Epidermal melanocyte (primary cell): ENCODE measurements at regions not wholly inside any gene's neighbourhood (a gene's known extent, or its start where the extent isn't known, plus 50 kb on each side); places are given as distances from the start of the nearest gene placed in this dataset.
A peak's percentile ranks its signal among the peaks of the same experiment; 100 is the strongest.

Source experiments
- DNase-seq: peaks from one replicate; pipeline ENCODE4 v3.0.0; 2011; ENCODE audit warnings: low spot score; ENCODE audit not compliant: insufficient read length

DNA sequence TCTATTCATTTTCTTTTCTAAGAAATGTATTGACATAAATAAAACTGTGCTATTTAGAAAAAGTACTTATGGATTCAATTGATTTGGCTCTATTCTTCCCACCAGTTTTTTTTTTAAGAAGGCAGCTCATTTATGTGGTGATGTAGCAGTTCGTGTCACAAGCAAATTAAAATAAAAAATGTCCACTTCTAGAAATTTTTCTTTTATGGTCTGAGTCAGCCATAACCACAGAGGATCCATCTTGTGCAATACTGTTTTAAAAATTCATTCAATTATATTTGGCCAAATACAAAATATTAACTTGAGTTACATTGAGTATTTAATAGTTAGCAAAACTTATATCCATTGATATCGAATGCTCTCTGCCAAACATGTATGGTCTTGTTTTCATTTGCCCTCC is 207.9 kb upstream of the FAT1 start:
- no peak for DNase-seq

DNA sequence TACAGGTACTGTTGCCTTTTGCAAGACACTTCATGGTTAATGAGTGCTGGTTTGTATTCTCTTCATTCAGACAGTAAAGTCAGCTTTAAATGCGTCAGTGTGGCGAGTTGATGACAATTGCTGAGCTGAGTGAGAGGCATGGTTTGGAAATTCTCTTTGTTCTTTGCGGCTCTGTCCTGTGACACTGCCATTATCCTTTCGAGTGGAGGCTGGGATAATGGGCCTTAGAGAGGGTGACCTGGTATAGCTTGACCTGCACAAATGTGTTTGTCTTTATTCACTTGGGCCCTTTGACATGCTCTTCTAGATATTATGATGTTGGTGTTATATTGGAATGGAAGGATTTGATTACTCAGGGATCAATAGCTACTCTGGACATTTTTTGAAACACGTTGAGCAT is 208.5 kb upstream of the FAT1 start:
- DNase-seq: no peak

GRCh38 chr4:186932631-186933187 is 209.1 kb upstream of the FAT1 start:
- no peak for DNase-seq

DNA sequence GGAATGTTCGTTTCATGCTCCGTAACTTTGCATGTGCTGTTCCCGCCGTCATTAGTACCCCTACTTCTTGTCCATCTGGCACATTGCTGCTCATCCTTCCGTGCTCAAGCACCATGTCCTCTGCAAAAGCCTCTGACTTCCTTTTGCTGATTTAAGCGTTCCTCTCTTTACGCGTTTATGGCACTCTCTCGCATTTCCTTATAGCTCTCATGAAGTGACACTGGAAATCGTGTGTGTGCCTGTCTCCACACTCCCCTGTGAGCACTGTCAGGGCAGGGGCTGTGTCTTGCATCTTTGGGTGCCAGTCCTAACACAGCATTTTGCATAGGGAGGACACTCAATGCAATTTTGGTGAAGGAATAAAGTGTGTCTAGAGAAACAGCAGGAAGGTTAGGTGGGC is 210.6 kb upstream of the FAT1 start:
- no peak for DNase-seq

- no peak for DNase-seq
These were observed 211.3 kb upstream of the FAT1 start for GRCh38 chr4:186934841-186935443.

DNA sequence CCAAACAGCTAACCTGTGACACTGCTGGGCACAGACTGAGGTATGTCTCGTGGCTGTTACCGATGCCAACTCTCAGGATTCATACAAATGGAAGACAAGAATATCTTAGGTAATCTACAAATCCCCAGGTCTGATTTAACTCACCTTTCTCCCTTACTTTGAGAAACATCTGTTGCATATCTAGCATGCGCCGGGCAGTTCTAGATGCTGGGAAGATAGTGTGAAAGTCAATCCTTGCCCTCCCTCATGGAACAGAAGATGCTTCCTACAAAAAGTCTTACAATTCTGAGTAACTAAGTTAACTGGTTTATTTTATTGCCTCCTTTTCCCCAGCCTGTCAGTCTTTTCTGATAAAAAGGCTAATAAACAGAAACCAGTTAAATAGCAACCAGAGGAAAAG is 212.2 kb upstream of the FAT1 start:
- no peak for DNase-seq

GRCh38 chr4:186936496-186937375 is 213.1 kb upstream of the FAT1 start:
- no peak for DNase-seq

DNA sequence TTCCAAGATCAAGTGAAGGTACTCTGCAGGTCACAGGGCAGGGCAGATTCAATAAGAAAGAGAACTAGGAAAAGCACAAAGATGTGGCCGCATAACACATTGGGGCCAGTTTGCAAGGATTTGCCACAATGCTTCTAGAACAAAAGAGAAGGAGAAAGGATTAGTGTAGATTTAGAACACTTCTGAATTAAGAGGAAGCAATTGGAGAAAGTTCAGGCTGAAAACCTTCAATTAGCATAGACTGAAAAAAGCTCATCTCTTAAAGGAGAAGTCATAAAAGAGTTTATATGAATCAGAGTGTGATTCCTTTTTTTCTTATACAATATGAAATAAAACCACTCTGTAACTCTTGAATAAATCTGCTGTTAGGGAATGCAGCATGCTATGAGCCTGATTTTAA is 215.6 kb upstream of the FAT1 start:
- no peak for DNase-seq

- DNase-seq: no peak
These were observed 216.1 kb upstream of the FAT1 start for GRCh38 chr4:186939766-186940165.

DNA sequence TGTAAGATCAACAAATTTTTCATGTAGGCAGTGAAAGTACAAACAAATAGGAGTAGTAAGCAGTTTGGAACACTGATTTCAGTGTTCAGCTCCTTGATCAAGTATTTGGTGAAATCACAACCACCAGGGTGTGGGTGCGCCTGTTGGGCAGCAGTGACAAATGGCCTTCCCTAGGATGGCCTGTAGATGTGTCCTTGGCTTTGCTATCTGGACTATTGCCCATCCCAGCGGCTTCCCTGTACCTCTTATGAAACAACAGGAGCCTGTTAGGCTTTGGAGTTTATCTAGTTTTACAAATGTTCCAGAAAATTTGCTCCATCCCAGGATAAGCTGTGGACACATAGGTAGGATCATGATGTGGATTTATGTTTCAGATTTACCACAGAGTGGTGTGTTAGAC is 216.8 kb upstream of the FAT1 start:
- DNase-seq: no peak

DNA sequence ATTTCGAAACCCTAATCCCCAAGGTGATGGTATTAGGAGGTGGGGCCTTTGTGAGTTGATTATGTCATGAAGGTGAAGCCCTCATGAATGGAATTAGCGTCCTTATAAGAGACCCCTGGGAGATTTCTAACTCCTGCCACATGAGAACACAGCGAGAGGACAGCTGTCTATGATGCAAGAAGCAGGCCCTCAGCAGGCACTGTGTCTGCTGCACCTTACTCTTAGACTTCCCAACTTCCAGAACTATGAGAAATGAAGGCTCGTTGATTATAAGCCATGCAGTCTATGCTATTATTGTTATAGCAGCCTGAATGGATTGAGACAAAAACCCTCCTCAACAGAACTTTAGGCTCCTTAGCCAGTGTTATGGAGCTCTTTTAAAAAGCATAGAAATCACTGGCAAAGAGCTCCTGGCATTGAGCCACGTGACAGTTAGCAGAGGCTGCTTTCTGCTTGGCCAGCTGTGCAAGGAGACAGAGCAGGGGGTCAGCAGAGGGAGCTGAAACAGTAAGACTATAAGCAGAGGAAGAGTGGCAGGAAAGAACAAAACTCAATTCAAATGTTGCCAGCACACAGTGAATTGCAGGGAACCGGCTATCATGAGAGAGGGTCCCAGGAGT is 219.2 kb upstream of the FAT1 start:
- DNase-seq: peak; percentile 71

DNA sequence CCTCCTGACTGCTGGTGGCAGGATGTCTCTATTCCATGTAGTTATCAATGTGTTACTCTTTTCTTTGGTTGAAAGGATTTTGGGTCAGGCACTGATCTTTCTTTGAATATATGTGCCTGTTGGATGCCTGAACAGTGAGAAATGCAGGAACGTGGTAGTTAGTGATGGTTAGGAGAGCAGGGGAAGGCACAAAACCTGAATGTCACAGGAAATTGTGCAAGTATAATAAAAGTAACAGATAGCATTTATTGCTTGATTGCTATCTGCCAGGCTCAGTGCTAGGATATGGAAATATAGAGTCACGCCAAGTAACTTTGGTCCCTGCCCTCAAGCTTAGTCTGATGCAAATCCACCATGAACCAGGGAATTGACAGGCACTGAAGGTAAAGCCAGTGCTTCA is 219.8 kb upstream of the FAT1 start:
- no peak for DNase-seq

- no peak for DNase-seq
These were observed 222.5 kb upstream of the FAT1 start for GRCh38 chr4:186946136-186946535.

DNA sequence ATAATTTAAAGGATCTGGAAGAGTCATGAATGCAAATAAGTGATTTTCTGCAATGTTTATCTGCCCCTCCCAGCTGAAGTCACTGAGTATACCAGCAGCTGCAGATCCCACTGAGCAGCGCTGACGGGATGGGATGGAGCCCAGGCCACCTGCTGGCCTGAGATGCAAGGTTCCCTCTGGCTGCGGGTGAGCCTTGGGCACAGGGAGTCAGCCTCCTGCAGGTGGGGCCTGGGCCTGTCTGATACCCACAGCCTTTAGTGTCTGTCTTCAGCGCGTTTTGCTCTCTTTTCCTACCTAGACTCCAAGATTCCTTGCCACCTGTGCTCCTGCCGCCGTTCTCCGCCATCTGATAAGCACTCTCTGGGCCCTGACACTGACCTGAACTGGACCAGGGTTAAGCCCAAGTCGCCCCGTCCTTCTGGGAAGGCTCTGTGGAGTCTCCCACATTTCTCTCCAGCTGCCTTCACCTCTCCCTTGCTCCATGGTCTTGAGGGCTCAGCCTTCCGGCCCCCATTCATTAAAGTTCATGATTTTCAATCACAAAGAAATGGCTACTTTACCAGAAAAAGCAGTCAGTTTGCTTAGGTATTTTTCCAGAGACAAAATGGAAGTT is 223.1 kb upstream of the FAT1 start:
- DNase-seq: no peak

GRCh38 chr4:186948361-186949242 is 224.9 kb upstream of the FAT1 start:
- no peak for DNase-seq

DNA sequence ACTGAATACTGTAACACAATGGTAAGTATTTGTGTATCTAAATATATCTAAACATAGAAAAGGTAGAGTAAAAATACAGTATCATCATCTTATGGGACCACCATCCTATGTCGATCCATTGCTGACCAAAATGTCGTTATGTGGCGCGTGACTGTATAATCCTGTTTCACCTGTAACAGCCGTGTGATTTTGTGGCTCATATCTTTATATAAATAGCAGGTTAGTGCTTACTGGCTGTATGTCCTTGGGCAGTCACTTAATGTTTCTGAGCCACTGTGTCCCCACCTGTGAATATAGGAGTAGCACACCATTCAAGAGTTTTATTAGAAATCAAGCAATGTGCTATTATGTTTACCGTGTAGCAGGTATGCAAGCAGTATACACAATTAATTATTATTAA is 226.2 kb upstream of the FAT1 start:
- DNase-seq: no peak

- DNase-seq: no peak
These were observed 229.1 kb upstream of the FAT1 start for GRCh38 chr4:186952709-186953108.

DNA sequence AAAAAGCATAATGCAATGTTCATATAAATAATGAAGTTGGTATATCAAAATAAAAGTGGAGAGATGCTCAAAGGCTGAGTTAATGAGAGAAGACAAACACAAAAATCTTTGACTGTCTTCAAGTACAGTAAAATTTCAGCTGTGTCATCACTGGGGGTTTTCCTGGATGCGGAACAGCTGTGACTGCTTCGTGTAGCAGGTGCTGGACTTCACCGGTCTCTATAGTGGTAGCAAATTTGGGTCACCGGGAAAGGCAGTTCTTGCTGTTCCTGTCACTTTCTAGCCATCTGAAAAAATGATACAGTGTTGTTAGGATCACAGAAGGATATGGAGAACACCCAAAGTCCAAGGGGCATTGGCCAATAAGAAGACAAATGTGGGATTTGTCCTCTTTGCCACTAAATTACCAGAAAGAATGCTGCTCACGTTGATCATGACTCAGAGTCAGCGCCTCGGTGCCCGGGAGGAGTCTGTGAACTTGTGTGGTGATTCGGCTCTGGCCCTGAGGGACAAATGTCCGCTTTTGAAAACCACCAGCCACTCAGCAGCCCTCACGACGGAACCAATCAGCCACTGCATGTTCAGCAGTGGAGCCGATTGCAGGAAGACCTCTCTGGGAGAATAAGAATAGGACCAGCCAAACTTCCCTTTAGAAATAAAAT is 230.1 kb upstream of the FAT1 start:
- no peak for DNase-seq

DNA sequence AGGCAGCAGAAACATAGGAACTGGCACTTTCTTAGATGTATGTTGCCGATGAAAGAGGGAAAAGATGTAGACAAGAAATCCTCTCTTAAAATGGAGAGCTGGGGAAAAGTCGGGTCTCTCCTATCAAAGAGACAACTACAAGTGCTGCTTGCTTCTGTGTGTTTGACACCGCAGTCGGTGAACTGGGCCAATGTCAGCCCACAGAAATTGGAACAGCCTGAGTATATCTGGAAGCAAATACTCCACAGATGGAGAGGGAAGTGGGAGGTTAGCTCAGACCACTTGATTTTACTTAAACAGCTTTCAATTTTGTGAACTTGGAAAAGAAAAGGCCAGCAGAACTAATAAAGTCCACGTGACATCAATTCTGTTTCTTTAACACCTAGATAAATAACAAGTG is 230.9 kb upstream of the FAT1 start:
- no peak for DNase-seq

DNA sequence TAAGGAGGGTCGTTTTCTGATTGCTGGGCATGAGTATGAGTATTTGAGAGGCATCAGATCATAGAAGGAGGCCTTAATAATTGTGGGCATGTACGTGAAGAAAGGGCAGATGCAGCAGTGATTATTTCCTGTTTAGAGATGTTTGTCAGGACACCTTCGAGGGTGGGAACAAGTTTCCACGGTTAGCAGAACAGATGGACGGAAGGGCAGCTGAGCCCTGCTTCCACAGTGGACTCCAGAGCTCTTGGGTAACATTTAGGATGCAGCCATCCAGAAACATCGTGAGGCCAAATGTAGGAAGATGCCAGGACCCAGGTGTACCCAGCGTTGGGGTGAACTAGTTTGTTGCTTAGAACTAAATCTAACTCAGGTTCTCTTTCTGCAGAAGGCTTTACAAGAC is 231.3 kb upstream of the FAT1 start:
- DNase-seq: no peak
